ENCODE measurements at regions not wholly inside any gene's neighbourhood (a gene's known extent, or its start where the extent isn't known, plus 50 kb on each side); places are given as distances from the start of the nearest gene placed in this dataset.

DNA sequence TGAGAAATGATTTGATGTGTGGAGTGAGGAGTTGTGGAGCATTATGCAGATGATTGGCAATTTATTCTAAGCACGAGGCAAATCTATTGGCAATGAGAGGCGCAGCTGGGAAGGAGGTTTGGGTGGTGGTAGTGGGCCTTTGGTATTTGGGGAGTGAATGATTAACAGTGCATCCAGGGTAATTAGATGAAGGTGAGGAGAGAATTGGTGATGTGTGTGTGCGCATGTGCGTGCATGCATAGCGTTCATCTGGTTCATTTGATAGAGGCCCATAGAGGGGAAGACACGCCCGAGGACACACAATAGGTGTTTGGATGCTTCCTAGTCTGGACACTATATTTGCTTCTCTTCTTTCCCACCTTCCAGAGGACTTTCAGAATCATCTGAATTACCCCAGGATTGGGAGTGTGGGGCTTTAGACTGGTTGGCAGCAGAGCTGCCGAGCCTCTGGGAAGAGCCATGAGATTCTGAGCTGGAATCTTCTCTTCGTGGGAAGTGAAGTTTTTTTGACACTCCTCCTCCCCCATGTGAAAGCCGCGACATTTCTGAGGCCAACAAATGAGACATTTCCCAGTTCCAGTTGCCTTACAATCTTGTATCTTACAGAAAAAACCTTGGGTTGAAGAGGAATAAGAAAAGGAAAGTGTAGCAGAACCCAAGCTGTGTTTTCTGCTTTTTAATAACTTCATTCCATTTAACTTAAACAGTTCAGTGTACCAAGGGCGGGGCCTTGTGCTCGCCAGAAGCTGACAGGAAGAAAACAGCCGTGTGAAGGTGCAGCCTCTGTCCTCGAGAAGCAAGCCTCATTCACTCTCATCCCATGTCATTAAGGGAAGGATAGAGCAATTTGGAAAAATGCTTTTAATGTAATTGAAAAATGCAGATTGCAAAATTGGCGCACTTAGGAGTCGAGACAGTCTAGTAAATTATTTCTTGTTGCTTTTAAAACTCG lies 65.2 kb downstream of the SLC25A47 start:
- WGBS: 95% methylated on average over 18 of the region's 18 CpGs
- no peak overlapping the region for H3K27ac ChIP-seq (ENCODE audit: low read depth in 1 of 2, low read length in 1 of 2)
- peaks cover 0 to 3% of the 10 kb centered on the region in 2 donors for H3K36me3 ChIP-seq (ENCODE audit: control insufficient read depth in 2 of 2, insufficient read depth in 2 of 2, low read length in 1 of 2)
- peaks cover 0 to 3% of the 10 kb centered on the region in 2 donors for H3K4me1 ChIP-seq (ENCODE audit: control insufficient read depth in 2 of 2, insufficient read depth in 2 of 2, low read length in 2 of 2)
- no peaks in the 10 kb centered on the region for H3K9me3 ChIP-seq (ENCODE audit: control insufficient read depth in 2 of 2, insufficient read depth in 1 of 2, low read length in 1 of 2)
- no peak for DNase-seq (ENCODE audit: low read depth in 6 of 9, low spot score in 9 of 9)
- no peak overlapping the region for H3K4me3 ChIP-seq (ENCODE audit: low read length in 2 of 2)
- no peaks in the 10 kb centered on the region for H3K27me3 ChIP-seq (ENCODE audit: control insufficient read depth in 2 of 2, insufficient read depth in 1 of 2, low read length in 1 of 2)

DNA sequence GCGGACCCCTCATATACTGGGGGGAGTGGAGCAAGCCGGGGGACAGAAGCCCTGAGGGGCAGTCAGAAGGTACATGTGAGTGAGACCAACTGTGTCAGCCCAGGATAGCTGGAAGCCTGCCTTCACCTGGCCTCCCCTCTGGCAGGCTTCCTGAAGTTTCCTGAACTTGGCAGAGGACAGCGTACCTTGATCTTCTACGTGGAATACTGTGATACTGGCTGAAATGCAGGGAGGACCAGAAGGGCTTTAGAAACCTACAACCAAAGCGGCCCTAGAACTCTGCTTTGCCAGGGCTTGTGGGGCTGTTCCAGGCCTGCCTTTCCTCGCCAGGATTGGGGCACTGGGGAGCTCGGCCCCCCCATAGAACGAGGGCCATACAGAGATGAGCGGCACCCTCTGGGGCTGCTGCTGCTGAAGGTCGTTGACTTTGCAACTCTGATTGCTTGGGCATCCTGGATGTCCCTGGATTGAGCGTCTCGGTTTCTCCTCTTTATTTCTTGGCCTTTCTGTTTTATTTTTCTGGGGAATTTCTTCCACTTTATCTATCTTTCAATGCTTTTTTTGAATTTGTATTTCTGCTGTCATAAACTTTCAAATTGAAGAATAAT lies 66.5 kb downstream of the SLC25A47 start:
- Histone ChIP-seq H3K36me3 (ENCODE audit: control insufficient read depth in 2 of 2, insufficient read depth in 2 of 2, low read length in 1 of 2) (peaks cover 0 to 3% of the 10 kb centered on the region in 2 donors), H3K4me1 (ENCODE audit: control insufficient read depth in 2 of 2, insufficient read depth in 2 of 2, low read length in 2 of 2) (peaks cover 0 to 3% of the 10 kb centered on the region in 2 donors), H3K27me3 (ENCODE audit: control insufficient read depth in 2 of 2, insufficient read depth in 1 of 2, low read length in 1 of 2) (no peaks in the 10 kb centered on the region), H3K27ac (ENCODE audit: low read depth in 1 of 2, low read length in 1 of 2) (no peak overlapping the region), H3K9me3 (ENCODE audit: control insufficient read depth in 2 of 2, insufficient read depth in 1 of 2, low read length in 1 of 2) (no peaks in the 10 kb centered on the region), H3K4me3 (ENCODE audit: low read length in 2 of 2) (no peak overlapping the region)
- 95% methylated on average over 12 of the region's 12 CpGs for WGBS
- DNase-seq (ENCODE audit: low read depth in 6 of 9, low spot score in 9 of 9): no peak

- Histone ChIP-seq H3K27me3 (ENCODE audit: control insufficient read depth in 2 of 2, insufficient read depth in 1 of 2, low read length in 1 of 2) (no peaks in the 10 kb centered on the region), H3K27ac (ENCODE audit: low read depth in 1 of 2, low read length in 1 of 2) (no peak overlapping the region), H3K4me3 (ENCODE audit: low read length in 2 of 2) (no peak overlapping the region), H3K9me3 (ENCODE audit: control insufficient read depth in 2 of 2, insufficient read depth in 1 of 2, low read length in 1 of 2) (no peaks in the 10 kb centered on the region), H3K36me3 (ENCODE audit: control insufficient read depth in 2 of 2, insufficient read depth in 2 of 2, low read length in 1 of 2) (peaks cover 0 to 3% of the 10 kb centered on the region in 2 donors), H3K4me1 (ENCODE audit: control insufficient read depth in 2 of 2, insufficient read depth in 2 of 2, low read length in 2 of 2) (peaks cover 0 to 3% of the 10 kb centered on the region in 2 donors)
- whole genome bisulfite sequencing: 98% methylated on average over 15 of the region's 15 CpGs
- DNase-seq (ENCODE audit: low read depth in 6 of 9, low spot score in 9 of 9): no peak
These were observed 68.0 kb downstream of the SLC25A47 start for GRCh38 chr14:100391173-100391572.

DNA sequence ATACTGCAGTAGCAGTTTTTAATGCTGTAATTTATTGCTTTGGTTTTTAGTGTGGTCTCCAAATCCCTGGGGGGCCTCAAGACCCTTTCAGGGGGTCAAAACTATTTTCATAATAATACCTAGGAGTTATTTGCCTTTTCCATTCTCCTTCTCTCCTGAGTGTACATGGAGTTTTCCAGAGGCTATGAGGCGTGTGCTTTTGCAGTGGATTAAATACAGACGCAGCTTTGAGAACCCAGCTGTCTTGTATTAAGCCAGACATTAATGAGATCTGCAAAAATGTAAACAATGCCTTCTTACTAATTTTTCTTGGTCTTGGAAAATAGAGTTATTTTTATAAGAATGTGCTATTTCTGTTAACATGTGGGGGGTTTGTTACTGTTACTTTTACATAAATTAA lies 68.6 kb downstream of the SLC25A47 start:
- H3K27ac ChIP-seq (ENCODE audit: low read depth in 1 of 2, low read length in 1 of 2): no peak overlapping the region
- no peaks in the 10 kb centered on the region for H3K27me3 ChIP-seq (ENCODE audit: control insufficient read depth in 2 of 2, insufficient read depth in 1 of 2, low read length in 1 of 2)
- no peak overlapping the region for H3K4me3 ChIP-seq (ENCODE audit: low read length in 2 of 2)
- no peaks in the 10 kb centered on the region for H3K9me3 ChIP-seq (ENCODE audit: control insufficient read depth in 2 of 2, insufficient read depth in 1 of 2, low read length in 1 of 2)
- DNase-seq (ENCODE audit: low read depth in 6 of 9, low spot score in 9 of 9): no peak
- peaks cover 0 to 3% of the 10 kb centered on the region in 2 donors for H3K36me3 ChIP-seq (ENCODE audit: control insufficient read depth in 2 of 2, insufficient read depth in 2 of 2, low read length in 1 of 2)
- WGBS: 99% methylated on average over 2 of the region's 2 CpGs
- H3K4me1 ChIP-seq (ENCODE audit: control insufficient read depth in 2 of 2, insufficient read depth in 2 of 2, low read length in 2 of 2): peaks cover 0 to 3% of the 10 kb centered on the region in 2 donors

GRCh38 chr14:100392356-100392755 lies 69.2 kb downstream of the SLC25A47 start:
- no peaks in the 10 kb centered on the region for H3K9me3 ChIP-seq (ENCODE audit: control insufficient read depth in 2 of 2, insufficient read depth in 1 of 2, low read length in 1 of 2)
- DNase-seq (ENCODE audit: low read depth in 6 of 9, low spot score in 9 of 9): no peak
- H3K4me1 ChIP-seq (ENCODE audit: control insufficient read depth in 2 of 2, insufficient read depth in 2 of 2, low read length in 2 of 2): peaks cover 0 to 3% of the 10 kb centered on the region in 2 donors
- no peaks in the 10 kb centered on the region for H3K27me3 ChIP-seq (ENCODE audit: control insufficient read depth in 2 of 2, insufficient read depth in 1 of 2, low read length in 1 of 2)
- H3K27ac ChIP-seq (ENCODE audit: low read depth in 1 of 2, low read length in 1 of 2): no peak overlapping the region
- 86% methylated on average over 11 of the region's 11 CpGs for WGBS
- H3K4me3 ChIP-seq (ENCODE audit: low read length in 2 of 2): no peak overlapping the region
- H3K36me3 ChIP-seq (ENCODE audit: control insufficient read depth in 2 of 2, insufficient read depth in 2 of 2, low read length in 1 of 2): peaks cover 0 to 3% of the 10 kb centered on the region in 2 donors

DNA sequence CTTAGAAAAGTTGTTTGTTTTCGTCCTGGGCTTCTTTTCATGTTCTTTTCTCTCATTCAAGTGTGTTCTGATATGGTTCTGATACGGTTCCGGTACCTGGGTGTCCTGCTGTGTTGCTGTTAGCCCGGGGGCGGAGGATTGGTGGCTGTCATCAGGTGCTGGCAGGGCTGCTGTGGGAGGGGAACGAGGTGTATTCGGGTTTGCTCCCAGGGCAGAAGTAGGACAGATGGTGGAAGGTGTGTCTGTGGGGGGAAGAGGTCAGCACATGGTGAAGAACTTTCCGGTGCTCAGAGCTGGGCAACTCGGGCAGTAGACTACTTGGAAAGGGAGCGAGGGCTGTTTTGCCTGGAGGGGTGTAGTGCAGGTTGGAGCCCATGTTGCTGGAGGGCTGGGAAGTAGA lies 70.2 kb downstream of the SLC25A47 start:
- no peaks in the 10 kb centered on the region for H3K27me3 ChIP-seq (ENCODE audit: control insufficient read depth in 2 of 2, insufficient read depth in 1 of 2, low read length in 1 of 2)
- WGBS: 97% methylated on average over 10 of the region's 10 CpGs
- H3K4me1 ChIP-seq (ENCODE audit: control insufficient read depth in 2 of 2, insufficient read depth in 2 of 2, low read length in 2 of 2): peaks cover 0 to 3% of the 10 kb centered on the region in 2 donors
- no peak overlapping the region for H3K27ac ChIP-seq (ENCODE audit: low read depth in 1 of 2, low read length in 1 of 2)
- H3K36me3 ChIP-seq (ENCODE audit: control insufficient read depth in 2 of 2, insufficient read depth in 2 of 2, low read length in 1 of 2): peaks cover 0 to 3% of the 10 kb centered on the region in 2 donors
- no peaks in the 10 kb centered on the region for H3K9me3 ChIP-seq (ENCODE audit: control insufficient read depth in 2 of 2, insufficient read depth in 1 of 2, low read length in 1 of 2)
- no peak overlapping the region for H3K4me3 ChIP-seq (ENCODE audit: low read length in 2 of 2)
- DNase-seq (ENCODE audit: low read depth in 6 of 9, low spot score in 9 of 9): no peak

DNA sequence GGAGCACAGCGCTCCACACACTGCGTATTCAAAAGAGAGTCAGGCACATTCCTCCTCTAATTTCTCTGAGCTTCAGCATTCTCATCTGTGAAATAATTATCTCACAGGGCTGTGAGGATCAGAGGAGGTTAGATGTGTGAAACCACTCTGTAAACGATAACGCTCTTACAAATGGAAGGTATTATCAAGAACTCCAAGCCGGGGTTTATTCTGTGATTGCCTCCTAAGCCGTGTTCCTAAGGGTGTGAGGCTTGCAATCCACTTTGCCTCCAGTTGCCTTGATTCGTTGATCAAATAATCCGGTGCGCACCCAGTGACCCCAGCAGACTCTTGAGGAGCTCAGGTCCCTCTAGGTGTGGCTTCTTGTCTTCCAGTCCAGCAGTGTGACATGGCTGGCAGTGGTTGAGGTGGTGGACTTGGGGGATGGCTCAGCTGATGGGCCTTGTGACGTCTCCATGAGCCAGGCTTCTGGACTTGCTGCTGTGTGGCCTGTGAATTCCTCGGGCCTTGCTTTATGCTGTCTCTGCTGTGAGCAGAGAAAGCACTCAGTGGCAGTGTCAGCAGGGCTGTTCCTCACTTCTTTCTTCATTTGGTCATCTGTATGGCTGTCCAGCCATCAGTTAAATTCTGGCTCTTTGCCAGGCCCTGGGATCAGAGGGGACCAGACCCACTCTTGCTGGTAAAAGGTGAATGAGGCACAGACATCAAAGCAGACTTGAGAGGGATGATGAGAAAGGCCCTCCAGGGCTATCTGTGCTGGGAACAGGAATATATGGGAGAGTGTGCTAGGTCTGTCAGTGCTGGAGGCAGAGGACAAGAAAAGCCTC lies 71.0 kb downstream of the SLC25A47 start:
- no peak for DNase-seq (ENCODE audit: low read depth in 6 of 9, low spot score in 9 of 9)
- Histone ChIP-seq H3K4me3 (ENCODE audit: low read length in 2 of 2) (no peak overlapping the region), H3K9me3 (ENCODE audit: control insufficient read depth in 2 of 2, insufficient read depth in 1 of 2, low read length in 1 of 2) (no peaks in the 10 kb centered on the region), H3K27me3 (ENCODE audit: control insufficient read depth in 2 of 2, insufficient read depth in 1 of 2, low read length in 1 of 2) (no peaks in the 10 kb centered on the region), H3K27ac (ENCODE audit: low read depth in 1 of 2, low read length in 1 of 2) (no peak overlapping the region), H3K4me1 (ENCODE audit: control insufficient read depth in 2 of 2, insufficient read depth in 2 of 2, low read length in 2 of 2) (peaks cover 0 to 3% of the 10 kb centered on the region in 2 donors), H3K36me3 (ENCODE audit: control insufficient read depth in 2 of 2, insufficient read depth in 2 of 2, low read length in 1 of 2) (peaks cover 0 to 3% of the 10 kb centered on the region in 2 donors)
- WGBS: 97% methylated on average over 11 of the region's 11 CpGs

- Histone ChIP-seq H3K27me3 (ENCODE audit: control insufficient read depth in 2 of 2, insufficient read depth in 1 of 2, low read length in 1 of 2) (no peaks in the 10 kb centered on the region), H3K4me1 (ENCODE audit: control insufficient read depth in 2 of 2, insufficient read depth in 2 of 2, low read length in 2 of 2) (no peaks in the 10 kb centered on the region), H3K4me3 (ENCODE audit: low read length in 2 of 2) (no peak overlapping the region), H3K9me3 (ENCODE audit: control insufficient read depth in 2 of 2, insufficient read depth in 1 of 2, low read length in 1 of 2) (no peaks in the 10 kb centered on the region), H3K27ac (ENCODE audit: low read depth in 1 of 2, low read length in 1 of 2) (no peak overlapping the region), H3K36me3 (ENCODE audit: control insufficient read depth in 2 of 2, insufficient read depth in 2 of 2, low read length in 1 of 2) (no peaks in the 10 kb centered on the region)
- DNase-seq (ENCODE audit: low read depth in 6 of 9, low spot score in 9 of 9): no peak
- 95% methylated on average over 14 of the region's 14 CpGs for WGBS
These were observed 71.9 kb downstream of the SLC25A47 start for GRCh38 chr14:100394886-100395672.

Measured in thymus (tissue), 11 donors.